H1 (cell line): ENCODE measurements at regions not wholly inside any gene's neighbourhood (a gene's known extent, or its start where the extent isn't known, plus 50 kb on each side); places are given as distances from the start of the nearest gene placed in this dataset.

ENCODE experiments used
- BACH1 ChIP-seq: IDR thresholded peaks from 2 replicates; pipeline ENCODE4 v1.6.1; 2012; ENCODE audit warnings: low read length, improper control_type of control experiment
- CBX5 ChIP-seq: fragments of 300-800, 300-1000 bp; sonication (generic); IDR thresholded peaks from 2 replicates; pipeline ENCODE4 v1.7.1; 2016; ENCODE audit warnings: antibody characterized with exemption, low read length, low read depth
- TAF1 ChIP-seq: IDR thresholded peaks from 2 replicates; pipeline ENCODE4 v1.6.1; 2011; ENCODE audit warnings: mild to moderate bottlenecking, low read depth, low read length
- TF ChIP-seq, protein P1 (sequence below): fragments of 300-600 bp; sonication (generic); IDR thresholded peaks from 2 replicates; pipeline ENCODE4 v1.7.1; 2012; ENCODE audit warnings: low read length, moderate library complexity, mild to moderate bottlenecking, inconsistent platforms; ENCODE audit not compliant: insufficient replicate concordance

GRCh38 chr1:5231541-5232315, 577.3 kb downstream of the AJAP1 start (continued):
- TF ChIP-seq, protein P1, sequence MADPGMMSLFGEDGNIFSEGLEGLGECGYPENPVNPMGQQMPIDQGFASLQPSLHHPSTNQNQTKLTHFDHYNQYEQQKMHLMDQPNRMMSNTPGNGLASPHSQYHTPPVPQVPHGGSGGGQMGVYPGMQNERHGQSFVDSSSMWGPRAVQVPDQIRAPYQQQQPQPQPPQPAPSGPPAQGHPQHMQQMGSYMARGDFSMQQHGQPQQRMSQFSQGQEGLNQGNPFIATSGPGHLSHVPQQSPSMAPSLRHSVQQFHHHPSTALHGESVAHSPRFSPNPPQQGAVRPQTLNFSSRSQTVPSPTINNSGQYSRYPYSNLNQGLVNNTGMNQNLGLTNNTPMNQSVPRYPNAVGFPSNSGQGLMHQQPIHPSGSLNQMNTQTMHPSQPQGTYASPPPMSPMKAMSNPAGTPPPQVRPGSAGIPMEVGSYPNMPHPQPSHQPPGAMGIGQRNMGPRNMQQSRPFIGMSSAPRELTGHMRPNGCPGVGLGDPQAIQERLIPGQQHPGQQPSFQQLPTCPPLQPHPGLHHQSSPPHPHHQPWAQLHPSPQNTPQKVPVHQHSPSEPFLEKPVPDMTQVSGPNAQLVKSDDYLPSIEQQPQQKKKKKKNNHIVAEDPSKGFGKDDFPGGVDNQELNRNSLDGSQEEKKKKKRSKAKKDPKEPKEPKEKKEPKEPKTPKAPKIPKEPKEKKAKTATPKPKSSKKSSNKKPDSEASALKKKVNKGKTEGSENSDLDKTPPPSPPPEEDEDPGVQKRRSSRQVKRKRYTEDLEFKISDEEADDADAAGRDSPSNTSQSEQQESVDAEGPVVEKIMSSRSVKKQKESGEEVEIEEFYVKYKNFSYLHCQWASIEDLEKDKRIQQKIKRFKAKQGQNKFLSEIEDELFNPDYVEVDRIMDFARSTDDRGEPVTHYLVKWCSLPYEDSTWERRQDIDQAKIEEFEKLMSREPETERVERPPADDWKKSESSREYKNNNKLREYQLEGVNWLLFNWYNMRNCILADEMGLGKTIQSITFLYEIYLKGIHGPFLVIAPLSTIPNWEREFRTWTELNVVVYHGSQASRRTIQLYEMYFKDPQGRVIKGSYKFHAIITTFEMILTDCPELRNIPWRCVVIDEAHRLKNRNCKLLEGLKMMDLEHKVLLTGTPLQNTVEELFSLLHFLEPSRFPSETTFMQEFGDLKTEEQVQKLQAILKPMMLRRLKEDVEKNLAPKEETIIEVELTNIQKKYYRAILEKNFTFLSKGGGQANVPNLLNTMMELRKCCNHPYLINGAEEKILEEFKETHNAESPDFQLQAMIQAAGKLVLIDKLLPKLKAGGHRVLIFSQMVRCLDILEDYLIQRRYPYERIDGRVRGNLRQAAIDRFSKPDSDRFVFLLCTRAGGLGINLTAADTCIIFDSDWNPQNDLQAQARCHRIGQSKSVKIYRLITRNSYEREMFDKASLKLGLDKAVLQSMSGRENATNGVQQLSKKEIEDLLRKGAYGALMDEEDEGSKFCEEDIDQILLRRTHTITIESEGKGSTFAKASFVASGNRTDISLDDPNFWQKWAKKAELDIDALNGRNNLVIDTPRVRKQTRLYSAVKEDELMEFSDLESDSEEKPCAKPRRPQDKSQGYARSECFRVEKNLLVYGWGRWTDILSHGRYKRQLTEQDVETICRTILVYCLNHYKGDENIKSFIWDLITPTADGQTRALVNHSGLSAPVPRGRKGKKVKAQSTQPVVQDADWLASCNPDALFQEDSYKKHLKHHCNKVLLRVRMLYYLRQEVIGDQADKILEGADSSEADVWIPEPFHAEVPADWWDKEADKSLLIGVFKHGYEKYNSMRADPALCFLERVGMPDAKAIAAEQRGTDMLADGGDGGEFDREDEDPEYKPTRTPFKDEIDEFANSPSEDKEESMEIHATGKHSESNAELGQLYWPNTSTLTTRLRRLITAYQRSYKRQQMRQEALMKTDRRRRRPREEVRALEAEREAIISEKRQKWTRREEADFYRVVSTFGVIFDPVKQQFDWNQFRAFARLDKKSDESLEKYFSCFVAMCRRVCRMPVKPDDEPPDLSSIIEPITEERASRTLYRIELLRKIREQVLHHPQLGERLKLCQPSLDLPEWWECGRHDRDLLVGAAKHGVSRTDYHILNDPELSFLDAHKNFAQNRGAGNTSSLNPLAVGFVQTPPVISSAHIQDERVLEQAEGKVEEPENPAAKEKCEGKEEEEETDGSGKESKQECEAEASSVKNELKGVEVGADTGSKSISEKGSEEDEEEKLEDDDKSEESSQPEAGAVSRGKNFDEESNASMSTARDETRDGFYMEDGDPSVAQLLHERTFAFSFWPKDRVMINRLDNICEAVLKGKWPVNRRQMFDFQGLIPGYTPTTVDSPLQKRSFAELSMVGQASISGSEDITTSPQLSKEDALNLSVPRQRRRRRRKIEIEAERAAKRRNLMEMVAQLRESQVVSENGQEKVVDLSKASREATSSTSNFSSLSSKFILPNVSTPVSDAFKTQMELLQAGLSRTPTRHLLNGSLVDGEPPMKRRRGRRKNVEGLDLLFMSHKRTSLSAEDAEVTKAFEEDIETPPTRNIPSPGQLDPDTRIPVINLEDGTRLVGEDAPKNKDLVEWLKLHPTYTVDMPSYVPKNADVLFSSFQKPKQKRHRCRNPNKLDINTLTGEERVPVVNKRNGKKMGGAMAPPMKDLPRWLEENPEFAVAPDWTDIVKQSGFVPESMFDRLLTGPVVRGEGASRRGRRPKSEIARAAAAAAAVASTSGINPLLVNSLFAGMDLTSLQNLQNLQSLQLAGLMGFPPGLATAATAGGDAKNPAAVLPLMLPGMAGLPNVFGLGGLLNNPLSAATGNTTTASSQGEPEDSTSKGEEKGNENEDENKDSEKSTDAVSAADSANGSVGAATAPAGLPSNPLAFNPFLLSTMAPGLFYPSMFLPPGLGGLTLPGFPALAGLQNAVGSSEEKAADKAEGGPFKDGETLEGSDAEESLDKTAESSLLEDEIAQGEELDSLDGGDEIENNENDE, result no peak
- no peak for TF ChIP-seq TAF1
- no peak for TF ChIP-seq CBX5
- no peak for TF ChIP-seq BACH1
